ENCODE measurements at regions not wholly inside any gene's neighbourhood (a gene's known extent, or its start where the extent isn't known, plus 50 kb on each side); places are given as distances from the start of the nearest gene placed in this dataset.
"Not testable (repeated sequence)": the region's sequence is repeated elsewhere in the genome, so short reads cannot be mapped to it uniquely, and the experiment has no call there.

GRCh38 chr21:28106370-28106890 is 886.2 kb downstream of the LTN1 start:
- no peak for DNase-seq

DNA sequence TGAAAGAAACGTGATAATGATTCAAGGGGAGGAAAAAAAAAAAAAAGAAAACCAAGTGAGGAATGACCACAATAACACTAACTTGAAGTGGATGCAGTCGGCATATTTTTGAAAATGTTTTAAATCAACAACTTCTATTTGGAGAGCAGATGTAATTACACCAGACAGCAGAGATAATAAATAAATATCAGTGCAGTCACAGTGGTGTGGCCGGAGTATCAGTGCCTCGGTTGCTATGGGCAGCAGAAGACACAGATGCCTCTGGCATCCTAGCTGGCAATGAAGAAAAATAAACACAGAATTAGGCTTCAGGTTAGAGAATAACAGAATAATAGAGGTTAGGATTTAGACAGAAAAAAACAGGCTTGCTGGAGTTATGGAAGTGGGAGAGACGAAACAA is 888.3 kb downstream of the LTN1 start:
- DNase-seq: no peak

DNA sequence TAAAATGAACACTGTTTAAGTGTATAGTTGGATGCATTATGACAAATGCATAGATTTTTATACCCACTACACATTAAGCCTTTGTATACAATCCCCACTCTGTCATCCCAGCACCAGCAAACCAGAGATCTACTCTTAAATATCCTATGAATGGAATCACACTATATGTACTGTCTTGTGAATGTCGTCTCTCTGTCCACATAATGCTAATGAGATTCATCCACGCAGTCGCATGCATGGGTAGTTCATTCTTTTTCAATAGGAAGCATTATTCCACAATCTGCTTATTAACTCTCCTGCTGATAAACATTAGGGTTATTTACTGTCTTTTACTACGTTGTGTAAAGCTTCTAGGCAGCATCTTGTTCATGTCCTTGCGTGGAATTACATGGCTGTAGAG is 892.3 kb downstream of the LTN1 start:
- DNase-seq: no peak

DNA sequence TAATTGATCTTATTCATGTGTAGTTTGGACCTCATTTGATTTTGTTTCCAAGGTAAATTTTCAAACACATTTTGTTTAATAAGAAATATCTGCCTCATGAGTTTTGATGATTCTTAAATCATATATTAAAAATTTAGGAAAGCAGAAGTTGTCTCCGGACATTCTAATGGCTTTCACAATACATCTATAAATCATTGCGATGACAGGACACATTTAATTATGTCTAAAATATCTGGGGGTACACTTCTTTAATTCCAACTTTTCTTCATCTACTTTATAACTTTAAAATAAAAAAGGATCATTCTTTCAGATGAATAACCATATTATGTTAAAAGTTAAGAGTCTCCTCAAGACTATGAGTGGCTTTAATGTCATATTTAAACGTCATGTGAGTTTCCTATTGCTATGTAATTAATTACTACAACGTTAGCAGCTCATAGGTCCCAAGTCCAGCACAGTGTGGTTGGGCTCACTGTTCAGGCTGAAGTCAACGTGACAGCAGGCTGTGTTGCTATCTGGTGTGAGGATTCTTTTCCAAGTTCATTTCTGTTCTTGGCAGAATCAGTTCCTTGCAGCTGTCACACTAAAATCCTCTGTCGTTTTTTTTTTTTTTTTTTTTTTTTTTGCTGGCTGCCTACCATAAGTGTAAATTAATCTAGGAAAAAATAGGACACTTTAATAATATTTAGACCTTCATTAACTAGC is 893.5 kb downstream of the LTN1 start:
- no peak for DNase-seq

DNA sequence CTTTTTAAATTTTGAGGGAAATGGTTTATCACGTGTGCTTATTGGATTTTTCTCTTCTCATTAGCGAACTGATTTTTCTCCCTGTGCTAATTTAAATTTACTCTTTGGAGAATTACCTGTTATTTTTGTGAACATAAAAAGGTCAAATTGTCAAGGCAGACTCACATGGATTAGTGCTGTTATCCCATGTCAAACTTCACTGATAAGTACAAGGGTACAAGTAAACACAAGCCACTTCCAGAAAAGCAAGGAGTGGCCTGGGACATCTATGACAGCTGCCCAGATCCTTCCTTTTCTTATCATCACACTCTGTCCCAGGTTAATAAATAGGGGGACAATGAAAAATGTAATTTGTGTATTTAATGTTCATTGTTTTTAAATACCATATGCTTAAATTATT is 901.2 kb downstream of the LTN1 start:
- no peak for DNase-seq

DNA sequence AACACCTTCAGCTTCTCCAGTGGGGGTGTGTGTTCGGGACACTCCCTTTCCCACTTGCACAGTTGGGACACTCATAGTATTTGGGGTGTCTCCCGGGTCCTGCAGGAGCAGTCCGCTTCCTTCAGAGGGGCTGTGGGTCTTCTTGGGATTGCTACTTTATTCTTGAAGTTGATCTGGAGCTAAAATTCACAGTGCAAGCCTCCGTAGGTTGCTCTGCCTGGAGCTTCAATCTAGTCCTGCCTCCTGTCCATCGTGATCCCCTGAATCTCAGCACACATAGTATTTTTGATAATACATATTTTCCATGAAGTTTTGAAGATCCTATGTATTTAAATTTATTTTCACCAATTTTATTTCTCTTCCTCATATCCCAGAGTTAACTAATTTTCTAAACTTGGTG is 902.1 kb downstream of the LTN1 start:
- no peak for DNase-seq

GRCh38 chr21:28089599-28090441 is 902.9 kb downstream of the LTN1 start:
- DNase-seq: no peak

- no peak for DNase-seq
Observed at GRCh38 chr21:28086861-28087581, 905.7 kb downstream of the LTN1 start.

DNA sequence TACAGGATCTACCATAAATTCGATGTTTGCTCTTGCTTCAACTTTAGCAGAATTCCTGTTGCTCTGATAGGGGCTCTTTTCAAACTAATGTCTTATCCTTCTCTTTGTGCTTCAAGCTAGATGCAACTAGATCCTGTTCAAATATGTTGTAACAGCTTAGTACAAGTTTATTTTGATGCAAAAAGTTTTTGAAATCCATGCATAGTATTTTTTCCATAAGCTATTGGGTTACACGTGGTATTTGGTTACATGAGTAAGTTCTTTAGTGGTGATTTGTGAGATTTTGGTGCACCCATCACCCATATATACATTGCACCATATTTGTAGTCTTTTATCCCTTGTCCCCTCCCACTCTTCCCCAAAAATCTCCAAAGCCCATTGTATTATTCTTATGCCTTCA is 907.7 kb downstream of the LTN1 start:
- DNase-seq: no peak

DNA sequence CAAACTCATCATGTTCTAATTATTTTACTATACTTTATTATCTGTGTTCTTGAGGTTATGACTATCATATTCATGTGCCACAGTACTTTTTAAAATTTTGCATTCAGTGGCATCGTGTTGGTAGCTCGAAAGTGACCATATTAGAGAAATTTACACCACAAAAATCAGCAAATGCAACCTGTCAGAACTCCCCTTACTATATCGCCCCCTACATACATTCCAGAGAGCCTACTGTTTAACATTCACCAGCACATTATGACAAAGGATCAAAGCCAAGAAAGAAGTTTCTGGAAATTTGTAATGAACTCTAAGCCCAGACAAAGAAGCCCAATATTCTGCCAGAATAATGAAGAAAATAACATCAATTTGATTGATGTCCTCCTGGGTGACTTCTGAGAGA is 909.3 kb downstream of the LTN1 start:
- DNase-seq: no peak

DNA sequence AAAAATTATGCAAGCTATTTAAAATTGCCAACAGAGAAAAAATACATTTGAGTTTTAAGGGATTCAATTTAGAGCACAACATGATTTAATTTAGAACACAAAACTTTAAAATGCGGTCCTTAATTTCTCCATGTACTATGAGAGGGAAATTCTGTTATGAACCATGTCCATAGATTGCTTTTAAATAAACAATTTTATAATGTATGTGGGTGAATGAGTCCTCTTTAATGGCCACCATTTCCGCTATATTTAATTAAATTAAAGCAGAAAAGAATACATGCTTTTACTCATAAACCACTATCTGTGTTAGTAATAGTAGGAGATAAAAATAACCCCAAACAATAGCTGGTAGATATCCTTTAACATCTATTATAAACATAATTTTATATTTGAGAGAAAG is 914.6 kb downstream of the LTN1 start:
- no peak for DNase-seq

GRCh38 chr21:28074676-28075075 is 918.0 kb downstream of the LTN1 start:
- DNase-seq: no peak

DNA sequence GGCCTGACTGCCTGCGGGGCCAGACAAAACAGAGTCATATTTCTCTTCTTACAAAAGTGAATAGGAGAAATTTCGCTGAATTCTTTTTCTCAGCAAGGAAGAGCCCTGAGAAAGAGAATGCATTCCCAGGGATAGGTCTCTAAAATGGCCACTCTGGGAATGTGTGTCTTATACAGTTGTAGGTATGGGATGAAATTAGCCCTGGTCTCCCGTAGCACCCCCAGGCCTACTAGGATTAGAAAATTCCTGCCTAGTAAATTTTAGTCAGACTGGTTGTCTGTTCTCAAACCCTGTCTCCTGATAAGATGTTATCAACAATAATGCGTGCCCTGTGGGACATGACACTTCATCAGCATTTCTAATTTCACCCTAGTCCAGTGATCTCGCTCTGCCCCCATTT is 920.1 kb downstream of the LTN1 start:
- DNase-seq: no peak

- no peak for DNase-seq
Observed at GRCh38 chr21:28069450-28069923, 923.2 kb downstream of the LTN1 start.

GRCh38 chr21:28068455-28069358 is 924.0 kb downstream of the LTN1 start:
- no peak for DNase-seq

GRCh38 chr21:28066596-28067387 is 925.9 kb downstream of the LTN1 start:
- no peak for DNase-seq

DNA sequence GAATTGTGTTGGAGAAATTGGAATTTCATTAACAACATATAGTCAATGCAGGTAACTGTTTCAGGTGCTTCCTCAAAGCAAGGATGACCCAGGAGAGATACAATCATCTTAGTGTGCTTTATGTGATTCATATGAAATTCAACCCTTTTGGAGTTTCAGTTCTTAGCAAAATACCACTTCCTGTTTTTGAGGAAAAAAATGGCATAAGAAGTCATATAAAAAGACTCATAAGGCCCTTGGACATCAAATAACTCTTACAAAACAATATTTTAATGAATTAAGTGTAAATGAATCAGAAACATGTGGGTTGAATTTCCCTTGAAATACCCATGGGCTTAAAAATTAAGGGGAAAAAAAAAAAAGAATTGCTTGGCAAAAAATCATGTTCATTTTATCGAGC is 926.6 kb downstream of the LTN1 start:
- DNase-seq: no peak

DNA sequence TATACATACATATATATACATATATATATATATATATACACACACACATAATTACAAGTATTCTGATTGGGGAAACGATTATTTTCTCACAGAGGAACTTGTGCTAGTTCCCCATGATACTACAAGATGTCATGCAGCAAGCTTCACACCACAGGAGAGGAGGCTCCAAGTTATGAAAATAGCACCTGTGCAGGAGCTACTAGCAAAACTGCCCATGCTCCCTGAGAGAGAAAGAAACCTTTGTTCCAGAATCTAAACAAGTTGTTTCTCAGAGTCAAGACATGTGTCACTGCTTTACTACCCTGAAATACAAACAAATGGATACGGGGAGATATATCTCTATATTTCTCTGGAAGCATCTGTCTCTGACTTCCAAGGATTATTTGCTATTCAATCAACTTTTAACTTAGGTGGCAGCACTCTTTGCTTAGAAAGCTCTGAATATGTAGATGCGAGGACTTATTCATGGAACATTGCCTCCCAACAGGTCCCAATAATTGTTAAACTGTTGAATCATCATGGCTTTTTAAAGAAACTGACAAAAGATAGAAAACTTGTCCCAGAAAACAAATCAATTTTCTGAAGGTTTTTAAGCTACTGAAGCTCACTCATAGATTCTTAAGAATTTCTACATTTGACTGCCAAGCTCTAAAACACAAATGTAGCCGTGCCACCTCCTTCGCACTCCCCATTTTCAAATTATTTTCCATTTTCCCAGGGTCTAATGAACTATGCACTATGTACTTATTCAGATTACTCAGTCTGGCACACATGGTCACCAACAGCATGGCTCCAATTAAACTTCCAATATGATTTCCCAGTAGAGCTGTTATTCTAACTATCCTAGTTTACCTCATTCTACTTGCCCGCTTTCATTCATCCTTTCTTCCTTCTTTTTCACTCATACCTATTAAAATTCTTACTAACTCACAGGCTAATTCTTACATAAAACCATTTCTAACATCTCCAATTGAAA is 929.1 kb downstream of the LTN1 start:
- no peak for DNase-seq

GRCh38 chr21:28052956-28053355 is 939.7 kb downstream of the LTN1 start:
- not testable (repeated sequence) for DNase-seq

- DNase-seq: not testable (repeated sequence)
Observed at GRCh38 chr21:28051649-28052048, 941.0 kb downstream of the LTN1 start.

Measured in stimulated activated CD8-positive, alpha-beta memory T cell treated with anti-CD3 and anti-CD28 coated beads, Interleukin-4, amount 100 ng/mL, for 48 hours (primary cell).